Loucy (cell line): ENCODE measurements at regions not wholly inside any gene's neighbourhood (a gene's known extent, or its start where the extent isn't known, plus 50 kb on each side); places are given as distances from the start of the nearest gene placed in this dataset.

Experiments used
- CTCF ChIP-seq: fragments of 200-600 bp; sonication (generic); conservative IDR thresholded peaks from 2 replicates; pipeline ENCODE4 v1.5.1; 2014; ENCODE audit warnings: mild to moderate bottlenecking, antibody characterized with exemption, low read length
- EZH2phosphoT487 ChIP-seq: fragments of 200-600 bp; IDR thresholded peaks from 2 replicates; pipeline ENCODE4 v1.6.1; 2018; ENCODE audit warnings: antibody characterized with exemption, mild to moderate bottlenecking, moderate library complexity, borderline replicate concordance

- TF ChIP-seq CTCF (no peak), EZH2phosphoT487 (no peak)
Measured at GRCh38 chr10:120741396-120741795, 109.8 kb upstream of the WDR11 start.
